ENCODE measurements at regions not wholly inside any gene's neighbourhood (a gene's known extent, or its start where the extent isn't known, plus 50 kb on each side); places are given as distances from the start of the nearest gene placed in this dataset.
"Not testable (repeated sequence)": the region's sequence is repeated elsewhere in the genome, so short reads cannot be mapped to it uniquely, and the experiment has no call there.

- no peak for DNase-seq (ENCODE audit: low read depth, low spot score)
Measured at GRCh38 chr13:82976499-82976898, 905.8 kb downstream of the SLITRK1 start.

GRCh38 chr13:82963226-82964099 lies 918.8 kb downstream of the SLITRK1 start:
- no peak for DNase-seq (ENCODE audit: low read depth, low spot score)

GRCh38 chr13:82962397-82962796 lies 919.9 kb downstream of the SLITRK1 start:
- no peak for DNase-seq (ENCODE audit: low read depth, low spot score)

DNA sequence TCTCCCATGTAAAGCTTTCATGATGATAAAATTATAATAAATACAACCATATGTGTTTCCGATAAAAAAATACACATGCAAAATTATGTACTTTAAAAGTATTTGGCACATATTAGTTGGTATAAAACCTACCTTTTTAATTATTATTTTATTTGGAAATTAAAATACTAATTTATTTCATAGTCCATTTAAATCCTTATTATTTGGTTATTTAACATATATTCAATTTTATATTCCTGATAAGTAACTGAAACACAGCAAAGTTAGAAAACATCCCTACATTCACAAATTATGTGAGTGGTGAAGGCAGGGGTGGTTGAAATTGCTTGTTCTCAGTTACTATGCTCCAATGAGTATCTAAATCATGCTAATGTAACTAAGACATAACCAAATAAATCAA lies 920.5 kb downstream of the SLITRK1 start:
- no peak for DNase-seq (ENCODE audit: low read depth, low spot score)

GRCh38 chr13:82952336-82952735 lies 929.9 kb downstream of the SLITRK1 start:
- DNase-seq (ENCODE audit: low read depth, low spot score) = not testable (repeated sequence)

DNA sequence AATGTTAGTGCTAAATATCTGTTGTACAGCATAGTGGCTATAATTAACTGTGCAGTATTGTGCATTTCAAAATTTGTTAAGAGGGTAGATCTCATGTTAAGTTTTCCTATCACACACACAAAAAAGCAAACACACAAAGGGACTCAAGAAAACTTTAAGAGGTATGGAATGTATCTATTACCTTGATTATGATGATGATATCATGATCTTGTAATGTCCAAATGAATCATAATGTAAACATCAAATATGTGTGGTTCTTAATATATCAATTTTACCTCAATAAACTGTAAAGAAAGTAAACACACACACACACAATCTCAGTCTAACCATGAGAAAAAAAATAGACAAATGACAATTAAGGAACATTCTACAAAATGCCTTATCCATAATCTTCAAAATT lies 934.6 kb downstream of the SLITRK1 start:
- no peak for DNase-seq (ENCODE audit: low read depth, low spot score)

DNA sequence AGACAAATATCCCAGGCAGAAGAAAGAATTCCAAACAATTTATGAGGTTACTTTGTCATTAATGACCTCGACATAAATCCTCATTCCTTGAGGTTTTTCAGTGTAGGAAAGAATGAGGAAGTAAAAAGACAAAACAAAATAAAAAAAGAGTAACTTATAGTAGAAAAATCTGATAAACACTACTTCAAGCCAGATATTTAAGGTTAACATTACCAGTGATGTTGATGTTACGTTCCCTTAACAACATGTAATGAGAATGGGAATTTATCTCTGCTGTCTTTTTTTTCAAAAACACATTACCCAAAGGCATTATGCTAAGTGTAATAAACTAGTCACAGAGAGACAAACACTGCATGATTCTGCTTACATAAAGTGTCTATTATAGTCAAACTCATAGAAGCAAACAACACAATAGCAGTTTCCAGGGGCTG lies 935.1 kb downstream of the SLITRK1 start:
- no peak for DNase-seq (ENCODE audit: low read depth, low spot score)

- no peak for DNase-seq (ENCODE audit: low read depth, low spot score)
Measured at GRCh38 chr13:82938644-82939043, 943.6 kb downstream of the SLITRK1 start.

DNA sequence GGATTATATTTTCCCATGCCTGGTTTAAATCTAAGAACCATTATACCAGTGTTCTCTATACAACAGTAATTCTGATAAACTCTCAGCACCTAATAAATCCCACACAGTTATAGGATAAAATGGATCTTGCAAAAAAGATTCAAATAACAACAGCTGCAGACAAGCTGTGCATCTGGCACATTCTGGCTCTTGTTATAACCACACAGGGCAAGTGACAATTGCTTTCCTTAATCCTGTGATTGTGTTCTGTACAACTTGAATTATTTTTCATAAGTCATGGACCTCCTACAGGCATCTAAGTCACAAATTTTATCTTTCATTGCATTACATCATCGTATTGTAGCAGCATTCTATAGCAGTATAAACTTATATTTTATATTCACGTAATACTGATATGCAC lies 948.3 kb downstream of the SLITRK1 start:
- DNase-seq (ENCODE audit: low read depth, low spot score) = no peak

DNA sequence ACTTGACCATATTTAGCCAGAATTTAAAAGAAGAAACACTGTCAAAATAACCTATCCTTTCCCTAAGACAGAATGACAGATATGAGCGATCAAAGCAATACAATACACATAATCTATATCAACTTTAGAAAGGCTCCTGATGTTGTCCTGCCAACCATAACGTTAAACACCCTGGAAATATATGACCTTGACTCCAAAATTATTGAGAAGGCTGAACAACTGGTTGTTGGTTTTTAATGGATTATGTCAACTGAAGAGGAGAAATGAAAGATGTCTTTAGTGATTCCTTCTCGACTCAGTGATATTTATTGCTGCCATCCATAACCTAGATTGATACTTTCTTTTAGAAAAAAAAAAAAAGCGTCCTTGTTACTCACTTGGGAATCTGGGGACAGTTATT lies 957.2 kb downstream of the SLITRK1 start:
- DNase-seq (ENCODE audit: low read depth, low spot score) = no peak

DNA sequence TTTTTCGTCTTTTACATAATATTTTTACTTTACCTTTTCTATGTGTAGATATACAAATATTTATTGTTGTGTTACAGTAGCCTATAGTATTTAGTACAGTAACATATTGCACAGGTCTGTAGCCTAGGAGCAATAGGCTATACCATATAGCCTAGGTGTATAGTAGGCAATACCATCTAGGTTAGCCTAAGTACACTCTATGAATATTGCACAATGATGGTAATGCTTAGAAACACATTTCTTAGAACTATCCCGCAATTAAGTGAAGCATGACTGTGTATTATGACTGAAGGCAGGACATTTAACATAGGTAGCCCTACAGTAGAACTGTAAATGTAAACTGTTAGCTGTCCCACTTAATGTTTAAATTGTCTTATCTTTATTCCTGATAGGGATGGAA lies 964.3 kb downstream of the SLITRK1 start:
- no peak for DNase-seq (ENCODE audit: low read depth, low spot score)

DNA sequence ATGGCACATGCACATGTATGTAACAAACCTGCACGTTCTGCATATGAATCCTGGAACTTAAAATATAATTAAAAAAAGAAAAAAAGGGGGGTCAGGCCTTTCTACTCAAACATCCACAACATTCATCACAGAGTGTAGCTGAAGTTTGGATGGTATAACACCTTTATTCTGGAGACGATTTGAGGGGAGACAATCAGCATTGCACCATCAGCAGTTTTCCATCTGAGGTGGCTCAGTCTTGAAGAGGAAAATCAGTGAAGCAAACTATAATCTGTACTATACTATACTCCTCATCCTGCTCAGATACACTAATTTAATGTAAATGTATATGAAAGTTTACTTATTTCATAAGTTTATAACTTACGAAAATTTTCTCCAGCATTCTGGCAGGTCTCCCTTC lies 969.7 kb downstream of the SLITRK1 start:
- DNase-seq (ENCODE audit: low read depth, low spot score) = no peak

DNA sequence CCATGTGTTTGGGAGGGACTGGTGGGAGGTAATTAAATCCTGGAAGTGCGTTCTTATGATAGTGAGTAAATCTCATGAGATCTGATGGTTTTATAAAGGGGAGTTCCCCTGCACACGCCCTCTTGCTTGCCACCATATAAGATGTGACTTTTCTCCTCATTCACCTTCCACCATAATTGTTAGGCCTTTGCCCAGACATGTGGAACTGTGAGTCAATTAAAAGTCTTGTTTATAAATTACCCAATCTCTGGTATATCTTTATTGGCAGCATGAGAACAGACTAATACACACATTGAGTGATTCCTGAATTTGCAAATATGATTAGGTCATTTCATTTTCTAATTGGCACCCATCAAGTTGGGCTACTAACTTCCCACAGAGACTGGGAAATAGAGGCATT lies 977.2 kb downstream of the SLITRK1 start:
- DNase-seq (ENCODE audit: low read depth, low spot score) = no peak

DNA sequence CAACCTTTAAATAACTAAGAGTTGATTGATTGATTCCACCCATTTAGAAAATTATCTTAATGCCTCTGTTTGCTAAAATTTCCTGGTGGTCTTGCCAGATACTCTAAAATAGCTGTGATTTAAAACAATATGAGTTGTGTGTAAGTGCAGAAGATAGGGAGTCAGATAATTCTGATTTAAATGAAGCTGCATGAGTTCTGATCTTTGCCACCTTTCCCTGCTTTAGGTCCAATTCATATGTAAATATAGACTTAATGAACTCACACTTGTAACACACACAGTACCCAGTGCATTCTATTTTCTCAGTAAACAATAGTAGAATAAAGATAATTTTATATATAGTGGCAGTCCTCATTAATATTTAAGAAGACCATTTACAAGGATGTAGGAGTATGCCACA lies 981.8 kb downstream of the SLITRK1 start:
- no peak for DNase-seq (ENCODE audit: low read depth, low spot score)

DNA sequence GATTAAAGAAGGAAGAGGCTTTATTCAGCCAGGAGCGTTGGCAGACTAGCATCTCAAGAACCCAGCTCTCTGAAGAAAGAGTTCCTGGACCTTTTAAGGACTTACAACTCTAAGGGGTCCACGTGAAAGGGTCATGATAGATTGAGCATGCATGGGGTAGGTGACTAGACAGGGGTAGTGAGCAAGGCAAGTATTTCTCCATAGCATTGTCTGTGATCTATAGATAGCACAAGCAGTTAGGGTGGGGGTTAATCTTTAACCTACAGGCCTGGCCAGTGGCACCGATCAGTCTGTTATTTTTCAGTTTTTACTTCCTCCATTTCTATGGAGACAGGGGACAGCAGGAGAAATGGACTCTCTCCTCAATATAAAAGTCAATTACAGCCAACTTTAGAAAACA lies 983.7 kb downstream of the SLITRK1 start:
- DNase-seq (ENCODE audit: low read depth, low spot score) = no peak

GRCh38 chr13:82879921-82880320 lies 1002.4 kb downstream of the SLITRK1 start:
- no peak for DNase-seq (ENCODE audit: low read depth, low spot score)

- no peak for DNase-seq (ENCODE audit: low read depth, low spot score)
Measured at GRCh38 chr13:82878536-82878935, 1003.7 kb downstream of the SLITRK1 start.

GRCh38 chr13:82867284-82867683 lies 1015.0 kb downstream of the SLITRK1 start:
- DNase-seq (ENCODE audit: low read depth, low spot score) = no peak

- DNase-seq (ENCODE audit: low read depth, low spot score) = no peak
Measured at GRCh38 chr13:82850644-82851043, 1031.6 kb downstream of the SLITRK1 start.

- no peak for DNase-seq (ENCODE audit: low read depth, low spot score)
Measured at GRCh38 chr13:82848766-82849165, 1033.5 kb downstream of the SLITRK1 start.

GRCh38 chr13:82847595-82847994 lies 1034.7 kb downstream of the SLITRK1 start:
- DNase-seq (ENCODE audit: low read depth, low spot score) = no peak

- DNase-seq (ENCODE audit: low read depth, low spot score) = no peak
Measured at GRCh38 chr13:82833923-82834322, 1048.4 kb downstream of the SLITRK1 start.

DNA sequence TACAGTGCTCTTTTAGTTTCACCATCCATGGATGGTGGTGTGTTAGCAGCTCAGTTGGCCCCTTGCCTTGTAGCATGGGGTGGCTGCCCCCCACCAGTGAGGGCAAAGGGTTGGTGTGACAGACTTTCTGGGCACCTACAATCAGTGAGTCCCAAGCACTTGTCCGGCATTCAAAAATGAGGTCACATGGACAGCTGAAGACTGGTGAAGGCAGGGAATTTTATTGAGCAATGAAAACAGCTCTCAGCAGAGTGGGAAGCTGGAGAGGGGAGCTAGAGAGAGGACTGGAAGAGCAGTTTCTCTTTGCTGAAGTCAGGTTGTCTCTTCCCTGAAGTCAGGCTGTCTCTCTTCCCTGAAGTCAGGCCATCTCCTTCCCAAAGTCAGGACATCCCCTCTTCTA lies 1053.2 kb downstream of the SLITRK1 start:
- DNase-seq (ENCODE audit: low read depth, low spot score) = no peak

DNA sequence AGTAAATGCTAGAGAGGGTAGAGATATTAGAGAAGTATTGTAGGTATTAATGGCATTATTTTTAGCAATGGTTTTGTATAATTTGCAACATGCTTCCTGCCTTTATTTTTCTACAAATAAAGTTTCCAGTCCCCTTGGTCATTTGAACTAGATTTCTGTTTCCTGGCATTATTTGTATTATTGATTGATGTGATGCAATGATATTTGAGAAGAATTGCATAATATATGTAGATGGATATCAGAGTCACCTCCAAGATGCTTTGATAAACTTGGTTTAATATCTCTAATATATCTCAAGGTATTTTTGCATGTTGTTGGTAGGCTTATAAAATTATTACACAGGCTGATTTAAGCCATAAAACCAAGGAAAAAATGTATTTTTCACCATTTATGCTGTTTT lies 1054.5 kb downstream of the SLITRK1 start:
- DNase-seq (ENCODE audit: low read depth, low spot score) = no peak
